ENCODE measurements at regions not wholly inside any gene's neighbourhood (a gene's known extent, or its start where the extent isn't known, plus 50 kb on each side); places are given as distances from the start of the nearest gene placed in this dataset.

DNA sequence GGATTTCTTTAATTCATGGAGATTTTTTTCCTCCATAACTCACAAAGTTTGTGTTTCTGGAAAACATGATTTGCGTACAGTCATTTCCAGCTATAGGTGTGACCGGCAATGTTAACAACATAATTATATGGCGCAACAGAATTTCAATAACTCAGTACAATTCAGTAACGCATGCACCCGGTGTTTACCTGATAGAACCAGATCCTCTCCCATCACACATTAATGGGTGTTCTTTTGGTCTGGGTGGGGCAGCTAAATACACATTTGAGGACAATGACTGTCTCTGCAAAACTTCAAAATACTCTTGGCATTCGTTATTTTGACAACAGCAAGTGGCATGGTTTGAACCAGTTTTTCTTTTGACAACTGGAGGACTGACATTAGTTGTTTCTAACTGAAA lies 102.3 kb downstream of the KLF6 start:
- H3K27me3 ChIP-seq (ENCODE audit: insufficient read depth, low read length, poor library complexity, severe bottlenecking): no peaks in the 10 kb centered on the region
- H3K4me1 ChIP-seq (ENCODE audit: insufficient read depth, low read length, poor library complexity, severe bottlenecking): no peaks in the 10 kb centered on the region
- H3F3A ChIP-seq (ENCODE audit: low read depth): no peaks in the 10 kb centered on the region
- no peaks in the 10 kb centered on the region for H3K79me2 ChIP-seq (ENCODE audit: insufficient read depth, low read length)
- no peak overlapping the region for H3K9ac ChIP-seq (ENCODE audit: low read depth, low read length, poor library complexity, severe bottlenecking)
- no peaks in the 10 kb centered on the region for H3K9me3 ChIP-seq (ENCODE audit: insufficient read depth, low read depth, low read length)
- no peak overlapping the region for H3K4me3 ChIP-seq (ENCODE audit: low read length, poor library complexity, severe bottlenecking)
- no peak for TF ChIP-seq EZH2phosphoT487 (IDR thresholded peaks at IDR 0.05; ENCODE audit: borderline replicate concordance)
- TF ChIP-seq, protein P1, sequence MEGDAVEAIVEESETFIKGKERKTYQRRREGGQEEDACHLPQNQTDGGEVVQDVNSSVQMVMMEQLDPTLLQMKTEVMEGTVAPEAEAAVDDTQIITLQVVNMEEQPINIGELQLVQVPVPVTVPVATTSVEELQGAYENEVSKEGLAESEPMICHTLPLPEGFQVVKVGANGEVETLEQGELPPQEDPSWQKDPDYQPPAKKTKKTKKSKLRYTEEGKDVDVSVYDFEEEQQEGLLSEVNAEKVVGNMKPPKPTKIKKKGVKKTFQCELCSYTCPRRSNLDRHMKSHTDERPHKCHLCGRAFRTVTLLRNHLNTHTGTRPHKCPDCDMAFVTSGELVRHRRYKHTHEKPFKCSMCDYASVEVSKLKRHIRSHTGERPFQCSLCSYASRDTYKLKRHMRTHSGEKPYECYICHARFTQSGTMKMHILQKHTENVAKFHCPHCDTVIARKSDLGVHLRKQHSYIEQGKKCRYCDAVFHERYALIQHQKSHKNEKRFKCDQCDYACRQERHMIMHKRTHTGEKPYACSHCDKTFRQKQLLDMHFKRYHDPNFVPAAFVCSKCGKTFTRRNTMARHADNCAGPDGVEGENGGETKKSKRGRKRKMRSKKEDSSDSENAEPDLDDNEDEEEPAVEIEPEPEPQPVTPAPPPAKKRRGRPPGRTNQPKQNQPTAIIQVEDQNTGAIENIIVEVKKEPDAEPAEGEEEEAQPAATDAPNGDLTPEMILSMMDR (conservative IDR thresholded peaks at IDR 0.05; ENCODE audit: low read length): no peak
- H3K9me2 ChIP-seq (replicated peaks; ENCODE audit: low read depth, low read length): no peaks in the 10 kb centered on the region
- H4K20me1 ChIP-seq (ENCODE audit: insufficient read depth, low read length, poor library complexity, severe bottlenecking): no peaks in the 10 kb centered on the region
- no peak overlapping the region for H2AFZ ChIP-seq (ENCODE audit: low read length)
- H3K4me2 ChIP-seq (ENCODE audit: low read depth, low read length, poor library complexity, severe bottlenecking): no peak overlapping the region
- H3K36me3 ChIP-seq (ENCODE audit: insufficient read depth, low read length): no peaks in the 10 kb centered on the region

DNA sequence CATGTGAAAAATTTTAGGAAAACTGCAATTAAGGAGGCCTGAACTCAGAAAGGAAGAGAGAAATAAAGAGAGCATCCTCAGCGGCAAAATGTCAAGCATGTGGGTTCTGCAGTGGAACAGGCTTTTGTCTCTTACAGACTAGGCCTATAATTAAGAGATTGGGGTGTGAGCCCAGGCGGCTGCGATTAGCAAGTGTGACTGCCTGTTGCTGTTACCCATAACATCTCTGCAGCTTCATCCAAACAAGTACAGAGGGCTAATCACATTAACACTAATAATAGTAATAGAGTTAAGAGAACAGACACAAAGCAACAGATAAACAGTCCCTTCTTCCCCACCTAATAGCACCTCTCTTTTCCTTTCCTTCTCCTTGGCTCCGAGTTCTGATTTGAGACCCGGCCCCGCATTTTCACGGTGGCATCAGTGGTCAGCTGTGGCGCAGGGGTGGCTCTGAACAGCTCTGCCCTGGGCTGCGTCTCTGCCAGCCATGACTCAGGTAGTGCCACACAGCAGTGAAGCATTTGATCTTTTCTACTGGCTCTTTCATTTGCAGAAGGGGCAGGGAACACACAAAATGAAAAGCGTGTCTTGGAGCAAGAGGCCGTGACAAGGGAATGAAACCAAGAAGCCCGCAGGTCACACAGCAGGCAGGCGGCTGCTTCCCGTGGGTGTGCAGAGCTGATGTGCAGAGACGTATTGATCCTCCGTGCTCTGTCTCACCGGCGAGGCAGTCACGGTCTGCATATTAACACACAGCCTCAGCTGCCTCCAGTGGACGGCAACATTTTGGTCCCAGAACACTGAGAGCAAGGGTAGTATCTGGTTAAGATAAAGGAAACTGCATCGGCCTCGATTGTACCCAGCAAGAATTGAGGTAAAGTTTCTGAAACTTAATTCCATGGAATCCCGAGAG lies 103.1 kb downstream of the KLF6 start:
- H3K4me3 ChIP-seq (ENCODE audit: low read length, poor library complexity, severe bottlenecking): no peak overlapping the region

DNA sequence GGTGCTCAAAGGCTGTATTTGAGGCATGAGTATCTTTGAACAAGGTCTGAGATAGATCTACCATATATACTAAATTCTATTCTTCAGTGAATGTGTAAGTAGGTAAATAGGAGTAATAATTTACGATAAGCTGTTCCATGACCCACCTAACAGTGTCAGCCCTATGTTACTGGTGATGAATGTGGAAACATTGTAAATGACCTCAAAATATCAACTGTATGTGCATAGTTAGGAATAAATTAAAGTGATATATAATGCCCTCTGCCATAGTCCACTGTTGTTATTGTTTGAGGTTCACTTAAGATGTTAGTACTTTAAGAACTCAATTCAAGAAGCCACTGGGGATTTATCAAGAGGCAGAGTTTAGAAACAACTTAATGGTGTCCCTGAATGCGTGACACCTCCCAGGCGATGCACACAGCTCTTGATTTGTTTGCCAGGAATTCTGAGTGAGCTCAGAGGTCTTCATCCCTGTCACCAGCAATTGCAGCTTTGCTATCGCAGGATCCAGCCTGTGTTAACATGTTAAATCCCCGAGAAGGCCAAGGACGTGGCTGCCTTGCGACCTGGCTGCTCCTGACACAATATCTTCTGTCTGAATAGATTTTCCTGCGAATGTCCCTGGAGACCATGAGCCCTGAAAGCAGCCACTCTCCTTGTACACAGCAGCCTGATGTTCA lies 104.9 kb downstream of the KLF6 start:
- H3K4me2 ChIP-seq (ENCODE audit: low read depth, low read length, poor library complexity, severe bottlenecking): no peak overlapping the region
- no peak overlapping the region for H3K4me3 ChIP-seq (ENCODE audit: low read length, poor library complexity, severe bottlenecking)
- H3K4me1 ChIP-seq (ENCODE audit: insufficient read depth, low read length, poor library complexity, severe bottlenecking): no peaks in the 10 kb centered on the region
- no peaks in the 10 kb centered on the region for H3K79me2 ChIP-seq (ENCODE audit: insufficient read depth, low read length)
- H3K36me3 ChIP-seq (ENCODE audit: insufficient read depth, low read length): no peaks in the 10 kb centered on the region
- H3K9me2 ChIP-seq (replicated peaks; ENCODE audit: low read depth, low read length): no peaks in the 10 kb centered on the region
- H3F3A ChIP-seq (ENCODE audit: low read depth): no peaks in the 10 kb centered on the region
- no peaks in the 10 kb centered on the region for H3K27me3 ChIP-seq (ENCODE audit: insufficient read depth, low read length, poor library complexity, severe bottlenecking)
- TF ChIP-seq, protein P1 (conservative IDR thresholded peaks at IDR 0.05; ENCODE audit: low read length): no peak
- TF ChIP-seq EZH2phosphoT487 (IDR thresholded peaks at IDR 0.05; ENCODE audit: borderline replicate concordance): no peak
- no peak overlapping the region for H3K9ac ChIP-seq (ENCODE audit: low read depth, low read length, poor library complexity, severe bottlenecking)
- H4K20me1 ChIP-seq (ENCODE audit: insufficient read depth, low read length, poor library complexity, severe bottlenecking): no peaks in the 10 kb centered on the region
- no peaks in the 10 kb centered on the region for H3K9me3 ChIP-seq (ENCODE audit: insufficient read depth, low read depth, low read length)
- no peak overlapping the region for H2AFZ ChIP-seq (ENCODE audit: low read length)

More for the DNA sequence above, 103.1 kb downstream of the KLF6 start:
- no peaks in the 10 kb centered on the region for H3K4me1 ChIP-seq (ENCODE audit: insufficient read depth, low read length, poor library complexity, severe bottlenecking)
- no peaks in the 10 kb centered on the region for H3K9me3 ChIP-seq (ENCODE audit: insufficient read depth, low read depth, low read length)
- H3K9ac ChIP-seq (ENCODE audit: low read depth, low read length, poor library complexity, severe bottlenecking): no peak overlapping the region
- H3K4me2 ChIP-seq (ENCODE audit: low read depth, low read length, poor library complexity, severe bottlenecking): no peak overlapping the region
- no peaks in the 10 kb centered on the region for H3K79me2 ChIP-seq (ENCODE audit: insufficient read depth, low read length)
- no peaks in the 10 kb centered on the region for H3K9me2 ChIP-seq (replicated peaks; ENCODE audit: low read depth, low read length)
- H3F3A ChIP-seq (ENCODE audit: low read depth): no peaks in the 10 kb centered on the region
- H3K27me3 ChIP-seq (ENCODE audit: insufficient read depth, low read length, poor library complexity, severe bottlenecking): no peaks in the 10 kb centered on the region
- no peaks in the 10 kb centered on the region for H3K36me3 ChIP-seq (ENCODE audit: insufficient read depth, low read length)
- H4K20me1 ChIP-seq (ENCODE audit: insufficient read depth, low read length, poor library complexity, severe bottlenecking): no peaks in the 10 kb centered on the region
- TF ChIP-seq EZH2phosphoT487 (IDR thresholded peaks at IDR 0.05; ENCODE audit: borderline replicate concordance): no peak
- TF ChIP-seq, protein P1 (conservative IDR thresholded peaks at IDR 0.05; ENCODE audit: low read length): no peak
- H2AFZ ChIP-seq (ENCODE audit: low read length): no peak overlapping the region
